BLaER1 treated with 17β-estradiol and CSF1 and Interleukin-3, amounts not matched to agents 10 nM and 100 nM (cell line): ENCODE measurements at regions not wholly inside any gene's neighbourhood (a gene's known extent, or its start where the extent isn't known, plus 50 kb on each side); places are given as distances from the start of the nearest gene placed in this dataset.
"Not testable (repeated sequence)": the region's sequence is repeated elsewhere in the genome, so short reads cannot be mapped to it uniquely, and the experiment has no call there.

ENCODE experiments used
- H3K27ac ChIP-seq, 11 experiments: shearing (Covaris generic); formaldehyde crosslinking; 2 replicates each; pipeline ENCODE4 v1.8.1; 2022
- H3K27me3 ChIP-seq, 11 experiments: shearing (Covaris generic); formaldehyde crosslinking; 2 replicates each; pipeline ENCODE4 v1.8.1; 2022
- H3K36me3 ChIP-seq, 11 experiments: shearing (Covaris generic); formaldehyde crosslinking; 2 replicates each; pipeline ENCODE4 v1.8.1; 2022
- H3K4me1 ChIP-seq, 10 experiments: shearing (Covaris generic); formaldehyde crosslinking; 2 replicates each; pipeline ENCODE4 v1.8.1; 2022
- H3K4me2 ChIP-seq, 11 experiments: shearing (Covaris generic); formaldehyde crosslinking; 2 replicates each; pipeline ENCODE4 v1.8.1; 2022
- H3K4me3 ChIP-seq, 10 experiments: shearing (Covaris generic); formaldehyde crosslinking; 2 replicates each; pipeline ENCODE4 v1.8.1; 2022
- H3K9ac ChIP-seq, 11 experiments: shearing (Covaris generic); formaldehyde crosslinking; 2 replicates each; pipeline ENCODE4 v1.8.1; 2022
- H3K9me3 ChIP-seq, 11 experiments: shearing (Covaris generic); formaldehyde crosslinking; replicated peaks in 1 of 11; 2 replicates each; pipeline ENCODE4 v1.8.1; 2022
- H4K20me1 ChIP-seq, 11 experiments: shearing (Covaris generic); formaldehyde crosslinking; 2 replicates each; pipeline ENCODE4 v1.8.1; 2022
- Cebpa-rat ChIP-seq, 11 experiments: shearing (Covaris generic); IDR thresholded peaks; 2 replicates each; pipeline ENCODE4 v1.8.1; 2022

DNA sequence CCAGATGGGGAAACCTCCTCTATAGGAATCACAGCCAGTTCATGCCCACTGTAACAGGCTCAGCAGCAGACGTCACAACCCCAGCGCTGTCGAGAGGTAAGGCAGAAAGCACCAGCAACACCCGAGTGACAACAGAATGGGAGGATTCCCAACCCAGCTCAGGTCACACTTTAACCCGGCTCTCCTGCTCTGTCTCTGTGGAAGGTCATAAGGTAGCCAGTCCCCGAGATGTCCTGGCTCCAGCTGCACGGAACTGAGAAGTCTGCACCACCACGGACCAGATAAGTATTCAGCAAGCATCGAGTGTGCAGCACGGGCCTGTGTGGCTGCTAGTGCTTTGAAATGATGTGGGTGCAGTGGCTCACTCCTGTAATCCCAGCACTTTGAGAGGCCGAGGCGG lies 236.7 kb upstream of the TCERG1L start:
- Histone ChIP-seq H3K4me3 (no peak overlapping the region), H3K9me3 (no peaks in the 10 kb centered on the region), H3K9ac (no peak overlapping the region), H4K20me1 (peaks cover 0 to 36% (median 0%) of the 10 kb centered on the region in 11 experiments; a peak in 4 of 22 replicates), H3K27me3 (peaks cover 0 to 72% (median 0%) of the 10 kb centered on the region in 11 experiments; a peak in 7 of 22 replicates), H3K4me1 (peaks cover 9 to 31% (median 18%) of the 10 kb centered on the region in 10 experiments), H3K27ac (no peak overlapping the region), H3K4me2 (peak overlapping the region in 4 of 11 experiments; percentile 29 to 61 (median 37); a peak in 8 of 22 replicates), H3K36me3 (no peaks in the 10 kb centered on the region)
- TF ChIP-seq Cebpa-rat (IDR thresholded peaks at IDR 0.05), result no peak

DNA sequence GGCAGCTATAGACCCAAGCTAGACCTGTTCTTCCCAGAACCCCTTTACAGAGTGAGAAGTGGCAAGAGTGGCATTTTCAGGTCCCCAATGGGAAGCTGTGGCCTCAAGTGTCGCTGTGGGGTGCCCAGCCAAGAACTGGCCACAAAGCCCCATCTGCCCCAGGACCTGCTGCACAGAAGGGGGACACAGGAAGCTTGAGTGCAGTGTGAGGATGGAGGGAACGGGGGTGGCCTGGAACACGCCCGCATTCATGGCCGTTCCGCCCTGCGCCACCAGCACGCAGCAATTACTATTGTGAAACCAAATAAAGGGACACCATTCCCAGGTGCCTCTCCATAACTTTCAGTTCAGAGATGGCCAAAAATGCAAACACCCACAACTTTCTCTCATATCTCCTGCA lies 237.6 kb upstream of the TCERG1L start:
- Histone ChIP-seq H3K4me2 (peak overlapping the region in 5 of 11 experiments; percentile 29 to 61 (median 31); a peak in 8 of 22 replicates), H4K20me1 (peaks cover 0 to 43% (median 0%) of the 10 kb centered on the region in 11 experiments; a peak in 5 of 22 replicates), H3K27me3 (peaks cover 0 to 72% (median 0%) of the 10 kb centered on the region in 11 experiments; a peak in 7 of 22 replicates), H3K9ac (no peak overlapping the region), H3K36me3 (no peaks in the 10 kb centered on the region), H3K4me3 (no peak overlapping the region), H3K9me3 (no peaks in the 10 kb centered on the region), H3K4me1 (peaks cover 15 to 39% (median 25%) of the 10 kb centered on the region in 10 experiments), H3K27ac (no peak overlapping the region)
- no peak for TF ChIP-seq Cebpa-rat (IDR thresholded peaks at IDR 0.05)

DNA sequence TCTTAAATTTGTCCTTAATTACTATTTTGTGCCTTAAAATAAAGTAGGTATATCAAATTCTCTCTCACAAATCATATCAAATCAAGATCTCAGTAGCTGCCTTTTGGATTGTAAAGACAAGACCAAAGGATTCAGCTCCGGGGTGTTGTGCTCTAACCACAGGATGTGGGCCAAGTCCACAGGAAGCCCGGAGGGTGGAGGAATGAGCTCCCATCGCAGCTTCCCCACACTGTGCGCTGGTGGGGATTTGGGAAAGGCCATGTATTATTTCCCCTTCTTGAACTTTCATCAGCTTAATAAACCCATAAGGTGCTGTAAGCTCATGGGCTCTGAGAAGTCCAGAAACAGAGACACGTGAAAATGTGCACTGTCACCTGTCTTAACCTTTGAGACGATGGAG lies 241.6 kb upstream of the TCERG1L start:
- Histone ChIP-seq H3K9ac (no peak overlapping the region), H3K4me3 (peak overlapping the region in 1 of 10 experiments; percentile 14; a peak in 1 of 20 replicates), H3K9me3 (no peaks in the 10 kb centered on the region), H4K20me1 (peaks cover 0 to 43% (median 0%) of the 10 kb centered on the region in 11 experiments; a peak in 6 of 22 replicates), H3K27ac (no peak overlapping the region), H3K36me3 (no peaks in the 10 kb centered on the region), H3K4me1 (peaks cover 15 to 38% (median 25%) of the 10 kb centered on the region in 10 experiments), H3K27me3 (peaks cover 0 to 76% (median 0%) of the 10 kb centered on the region in 11 experiments; a peak in 9 of 22 replicates), H3K4me2 (peak overlapping the region; percentile 51 to 77 (median 67))
- no peak for TF ChIP-seq Cebpa-rat (IDR thresholded peaks at IDR 0.05)

DNA sequence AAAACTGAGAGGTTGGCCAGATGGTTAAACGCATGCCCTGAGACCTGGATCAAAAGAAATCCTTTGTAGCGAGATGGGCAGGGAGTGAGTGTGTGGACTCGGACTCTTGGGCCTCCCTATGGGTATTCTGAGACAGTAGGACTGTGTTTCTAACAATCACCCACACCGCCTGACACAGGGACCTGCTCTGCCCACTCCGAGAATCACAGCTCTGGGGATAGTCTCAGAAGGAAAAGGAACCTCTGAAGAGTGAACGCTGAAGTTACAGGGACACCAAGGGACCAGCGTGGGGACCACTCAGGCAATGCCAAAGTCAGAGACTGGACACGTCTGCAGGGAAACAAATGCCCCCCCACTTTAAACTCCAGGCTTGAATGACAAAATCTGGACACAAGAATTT lies 242.1 kb upstream of the TCERG1L start:
- Histone ChIP-seq H3K9ac (no peak overlapping the region), H3K4me2 (peak overlapping the region; percentile 51 to 77 (median 67); a peak in 19 of 22 replicates), H3K9me3 (no peaks in the 10 kb centered on the region), H3K4me1 (peaks cover 15 to 34% (median 23%) of the 10 kb centered on the region in 10 experiments), H3K4me3 (no peak overlapping the region), H3K27me3 (peaks cover 0 to 77% (median 0%) of the 10 kb centered on the region in 11 experiments; a peak in 9 of 22 replicates), H3K27ac (no peak overlapping the region), H4K20me1 (peaks cover 0 to 43% (median 0%) of the 10 kb centered on the region in 11 experiments; a peak in 6 of 22 replicates), H3K36me3 (no peaks in the 10 kb centered on the region)
- TF ChIP-seq Cebpa-rat (IDR thresholded peaks at IDR 0.05), result no peak

DNA sequence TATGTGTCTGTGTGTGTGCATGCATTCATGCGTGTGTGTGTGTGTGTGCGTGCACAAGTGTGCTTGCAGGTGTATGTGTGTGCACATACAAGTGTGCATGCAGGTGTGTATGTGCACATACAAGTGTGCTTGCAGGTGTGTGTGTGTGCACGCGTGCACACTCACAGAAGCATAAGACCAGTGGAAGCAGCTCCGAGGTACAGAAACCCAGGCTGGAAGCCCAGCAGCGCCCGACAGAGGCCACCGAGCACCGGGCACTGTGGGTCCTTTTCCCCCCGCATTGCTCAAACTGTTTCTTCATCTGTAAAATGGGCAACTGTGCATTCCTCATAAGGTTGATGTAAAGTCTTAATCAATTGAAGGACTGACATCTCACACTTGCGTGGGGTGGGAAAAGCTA lies 243.3 kb upstream of the TCERG1L start:
- no peak overlapping the region for H3K4me3 ChIP-seq
- no peaks in the 10 kb centered on the region for H3K36me3 ChIP-seq
- H3K27me3 ChIP-seq, result peaks cover 0 to 80% (median 0%) of the 10 kb centered on the region in 11 experiments; a peak in 9 of 22 replicates
- no peak overlapping the region for H3K27ac ChIP-seq
- no peak overlapping the region for H3K9ac ChIP-seq
- H3K4me2 ChIP-seq, result no peak overlapping the region
- no peaks in the 10 kb centered on the region for H3K9me3 ChIP-seq
- peaks cover 0 to 45% (median 0%) of the 10 kb centered on the region in 11 experiments; a peak in 7 of 22 replicates for H4K20me1 ChIP-seq
- TF ChIP-seq Cebpa-rat (IDR thresholded peaks at IDR 0.05), result no peak
- H3K4me1 ChIP-seq, result peaks cover 18 to 30% (median 24%) of the 10 kb centered on the region in 10 experiments

DNA sequence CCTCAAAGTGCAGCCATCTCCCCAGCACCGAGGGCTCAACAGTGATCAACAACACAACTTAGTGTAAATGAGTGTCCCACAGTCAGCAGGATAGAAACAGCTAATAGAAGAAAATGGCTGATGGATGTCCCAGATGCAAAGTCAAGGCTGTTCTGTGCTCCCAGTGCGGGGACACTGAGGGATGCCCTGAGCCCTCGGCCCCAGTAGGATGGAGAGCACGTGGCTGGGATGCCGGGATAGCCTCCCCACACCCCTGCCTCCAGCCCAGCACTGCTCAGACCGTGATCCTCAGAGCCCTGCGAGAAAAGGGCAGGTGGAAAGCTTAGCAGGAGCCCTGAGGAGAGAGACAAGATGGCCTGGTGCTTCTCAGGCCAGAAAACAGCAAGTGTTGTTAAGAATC lies 243.9 kb upstream of the TCERG1L start:
- H3K4me3 ChIP-seq, result no peak overlapping the region
- no peaks in the 10 kb centered on the region for H3K36me3 ChIP-seq
- H3K9me3 ChIP-seq, result no peaks in the 10 kb centered on the region
- peaks cover 0 to 80% (median 0%) of the 10 kb centered on the region in 11 experiments; a peak in 9 of 22 replicates for H3K27me3 ChIP-seq
- no peak overlapping the region for H3K27ac ChIP-seq
- no peak overlapping the region for H3K9ac ChIP-seq
- H4K20me1 ChIP-seq, result peaks cover 0 to 45% (median 0%) of the 10 kb centered on the region in 11 experiments; a peak in 7 of 22 replicates
- peaks cover 18 to 36% (median 28%) of the 10 kb centered on the region in 10 experiments for H3K4me1 ChIP-seq
- TF ChIP-seq Cebpa-rat (IDR thresholded peaks at IDR 0.05), result no peak
- no peak overlapping the region for H3K4me2 ChIP-seq

DNA sequence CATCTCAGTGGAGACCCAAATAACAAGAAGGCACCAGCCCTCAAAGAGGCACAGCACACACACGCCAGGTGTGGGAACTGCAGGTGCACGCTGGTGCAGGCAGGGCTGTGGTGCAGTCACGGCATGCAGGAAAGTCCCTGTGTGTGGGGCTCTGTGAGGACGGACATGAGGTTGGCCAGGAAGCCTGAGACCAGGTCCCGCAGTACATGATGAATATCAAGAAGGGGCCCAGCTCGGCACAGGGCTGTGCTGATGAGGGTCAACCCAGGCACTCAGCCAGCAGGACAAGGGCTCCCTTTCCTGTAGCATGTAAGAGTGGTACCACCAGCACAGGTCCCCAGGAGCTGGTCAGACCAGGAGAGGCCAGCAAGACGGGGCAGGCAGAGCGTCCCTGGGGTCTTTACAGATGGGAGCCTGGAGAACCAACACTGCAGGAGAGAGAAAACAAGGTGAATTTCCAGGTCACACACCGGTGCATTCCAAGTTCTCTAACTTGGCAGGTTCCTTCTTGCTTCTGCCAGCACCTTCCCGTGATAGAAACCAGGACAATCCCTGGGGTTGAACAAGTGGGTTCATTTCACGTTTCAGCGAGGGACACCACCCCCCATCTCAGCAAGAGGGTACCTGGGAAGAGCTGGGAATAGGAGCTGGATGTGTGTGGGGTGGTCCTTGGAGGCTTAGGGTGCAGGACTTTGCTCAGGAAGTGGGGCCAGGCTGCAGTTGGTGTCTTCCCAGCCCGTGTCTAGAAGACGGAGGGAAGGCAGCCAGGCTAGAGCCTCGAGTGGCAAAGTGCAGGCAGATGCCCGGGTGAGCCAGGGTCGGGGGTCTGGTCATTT lies 244.8 kb upstream of the TCERG1L start:
- H3K27me3 ChIP-seq, result peaks cover 0 to 80% (median 0%) of the 10 kb centered on the region in 11 experiments; a peak in 9 of 22 replicates
- no peak overlapping the region for H3K4me3 ChIP-seq
- H3K4me2 ChIP-seq, result no peak overlapping the region
- H3K36me3 ChIP-seq, result no peaks in the 10 kb centered on the region
- H3K9me3 ChIP-seq, result no peaks in the 10 kb centered on the region
- H4K20me1 ChIP-seq, result peaks cover 0 to 45% (median 0%) of the 10 kb centered on the region in 11 experiments; a peak in 7 of 22 replicates
- no peak for TF ChIP-seq Cebpa-rat (IDR thresholded peaks at IDR 0.05)
- H3K27ac ChIP-seq, result no peak overlapping the region
- peaks cover 18 to 36% (median 28%) of the 10 kb centered on the region in 10 experiments for H3K4me1 ChIP-seq
- H3K9ac ChIP-seq, result no peak overlapping the region

DNA sequence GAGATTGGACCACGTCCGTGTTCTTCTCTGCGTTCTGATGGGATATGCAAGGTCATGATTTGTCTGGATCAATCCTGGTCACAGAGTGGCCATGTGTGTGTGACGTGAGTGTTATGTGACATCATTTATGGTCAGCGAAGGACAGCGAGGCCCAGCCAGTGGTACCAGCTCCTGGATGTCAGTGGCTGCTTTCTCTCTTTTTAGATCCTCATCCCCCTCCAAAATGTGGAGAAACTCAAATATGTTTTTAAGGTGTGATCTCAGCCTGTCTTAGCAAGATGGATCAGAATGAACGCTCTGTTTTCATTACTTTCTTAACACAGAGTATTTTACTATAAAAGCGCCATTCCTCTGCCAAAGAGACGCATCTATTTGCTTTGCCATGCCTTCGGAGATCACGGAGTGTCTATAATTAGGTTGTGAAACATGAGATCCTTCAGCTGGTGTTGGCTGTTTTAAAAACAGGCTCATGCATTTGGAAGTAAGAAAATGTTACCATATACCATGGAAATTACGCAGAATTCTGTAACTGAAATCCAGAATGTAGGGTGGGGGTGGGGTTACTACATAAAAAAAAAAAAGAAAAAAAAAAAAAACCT lies 245.5 kb upstream of the TCERG1L start:
- Histone ChIP-seq H3K27ac (no peak overlapping the region), H3K36me3 (no peaks in the 10 kb centered on the region), H3K9me3 (no peaks in the 10 kb centered on the region), H3K4me2 (no peak overlapping the region), H4K20me1 (peaks cover 0 to 41% (median 0%) of the 10 kb centered on the region in 11 experiments; a peak in 7 of 22 replicates), H3K9ac (no peak overlapping the region), H3K4me1 (peaks cover 18 to 31% (median 27%) of the 10 kb centered on the region in 10 experiments), H3K27me3 (peaks cover 0 to 78% (median 0%) of the 10 kb centered on the region in 11 experiments; a peak in 8 of 22 replicates), H3K4me3 (no peak overlapping the region)
- no peak for TF ChIP-seq Cebpa-rat (IDR thresholded peaks at IDR 0.05)

DNA sequence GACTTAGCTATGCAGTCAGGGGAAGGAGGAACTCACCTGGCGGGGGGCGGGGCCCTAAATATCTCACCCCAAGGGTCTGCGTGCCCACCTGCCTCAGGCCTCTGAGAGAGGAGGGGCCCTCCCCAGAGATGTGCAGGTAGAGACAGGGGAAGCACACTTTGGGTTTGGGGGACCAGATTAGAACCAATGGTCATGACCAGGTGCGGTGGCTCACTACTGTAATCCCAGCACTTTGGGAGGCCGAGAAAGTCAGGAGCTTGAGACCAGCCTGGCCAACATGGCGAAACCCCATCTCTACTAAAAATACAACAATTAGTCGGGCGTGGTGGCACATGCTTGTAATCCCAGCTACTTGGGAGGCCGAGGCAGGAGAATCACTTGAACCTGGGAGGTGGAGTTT lies 246.4 kb upstream of the TCERG1L start:
- H3K9ac ChIP-seq, H3K4me3 ChIP-seq, H3K9me3 ChIP-seq, H3K4me2 ChIP-seq, H3K36me3 ChIP-seq, H3K27ac ChIP-seq: not testable (repeated sequence)
- Histone ChIP-seq H3K4me1 (peaks cover 8 to 21% (median 18%) of the 10 kb centered on the region in 10 experiments), H3K27me3 (peaks cover 0 to 77% (median 0%) of the 10 kb centered on the region in 11 experiments; a peak in 8 of 22 replicates), H4K20me1 (peaks cover 0 to 36% (median 0%) of the 10 kb centered on the region in 11 experiments; a peak in 6 of 22 replicates)
